ENCODE measurements at regions not wholly inside any gene's neighbourhood (a gene's known extent, or its start where the extent isn't known, plus 50 kb on each side); places are given as distances from the start of the nearest gene placed in this dataset.

- Histone ChIP-seq H3K4me1 (peaks cover 0 to 6% (median 2%) of the 10 kb centered on the region in 4 donors), H3K27me3 (peaks cover 0 to 37% of the 10 kb centered on the region in 2 donors), H3K27ac (no peak overlapping the region), H3K4me3 (no peak overlapping the region), H3K9me3 (peaks cover 0 to 10% (median 6%) of the 10 kb centered on the region in 3 donors), H3K36me3 (no peaks in the 10 kb centered on the region)
- intact Hi-C loops (cut with DNase I; ENCODE audit: low total_unique reads): no loop called here
- TF ChIP-seq, protein P1, sequence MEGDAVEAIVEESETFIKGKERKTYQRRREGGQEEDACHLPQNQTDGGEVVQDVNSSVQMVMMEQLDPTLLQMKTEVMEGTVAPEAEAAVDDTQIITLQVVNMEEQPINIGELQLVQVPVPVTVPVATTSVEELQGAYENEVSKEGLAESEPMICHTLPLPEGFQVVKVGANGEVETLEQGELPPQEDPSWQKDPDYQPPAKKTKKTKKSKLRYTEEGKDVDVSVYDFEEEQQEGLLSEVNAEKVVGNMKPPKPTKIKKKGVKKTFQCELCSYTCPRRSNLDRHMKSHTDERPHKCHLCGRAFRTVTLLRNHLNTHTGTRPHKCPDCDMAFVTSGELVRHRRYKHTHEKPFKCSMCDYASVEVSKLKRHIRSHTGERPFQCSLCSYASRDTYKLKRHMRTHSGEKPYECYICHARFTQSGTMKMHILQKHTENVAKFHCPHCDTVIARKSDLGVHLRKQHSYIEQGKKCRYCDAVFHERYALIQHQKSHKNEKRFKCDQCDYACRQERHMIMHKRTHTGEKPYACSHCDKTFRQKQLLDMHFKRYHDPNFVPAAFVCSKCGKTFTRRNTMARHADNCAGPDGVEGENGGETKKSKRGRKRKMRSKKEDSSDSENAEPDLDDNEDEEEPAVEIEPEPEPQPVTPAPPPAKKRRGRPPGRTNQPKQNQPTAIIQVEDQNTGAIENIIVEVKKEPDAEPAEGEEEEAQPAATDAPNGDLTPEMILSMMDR (IDR thresholded peaks at IDR 0.05): no peak
- no peak for DNase-seq
Observed at GRCh38 chr22:27572278-27572666, 229.3 kb downstream of the MN1 start.

- peaks cover 0 to 12% (median 3%) of the 10 kb centered on the region in 4 donors for H3K4me1 ChIP-seq
- no peak overlapping the region for H3K27ac ChIP-seq
- TF ChIP-seq, protein P1 (IDR thresholded peaks at IDR 0.05): no peak
- DNase-seq: no peak
- H3K4me3 ChIP-seq: no peak overlapping the region
- no peaks in the 10 kb centered on the region for H3K36me3 ChIP-seq
- H3K9me3 ChIP-seq: peaks cover 0 to 10% (median 6%) of the 10 kb centered on the region in 3 donors
- intact Hi-C loops (cut with DNase I; ENCODE audit: low total_unique reads): no loop called here
- peaks cover 0 to 37% of the 10 kb centered on the region in 2 donors for H3K27me3 ChIP-seq
Observed at GRCh38 chr22:27573280-27574001, 228.1 kb downstream of the MN1 start.

GRCh38 chr22:27574002-27574366, 227.6 kb downstream of the MN1 start:
- H3K36me3 ChIP-seq: no peaks in the 10 kb centered on the region
- intact Hi-C loops (cut with DNase I; ENCODE audit: low total_unique reads): no loop called here
- no peak for DNase-seq
- peaks cover 0 to 37% of the 10 kb centered on the region in 2 donors for H3K27me3 ChIP-seq
- peaks cover 0 to 10% (median 6%) of the 10 kb centered on the region in 3 donors for H3K9me3 ChIP-seq
- no peak overlapping the region for H3K4me3 ChIP-seq
- TF ChIP-seq, protein P1 (IDR thresholded peaks at IDR 0.05): no peak
- peaks cover 0 to 12% (median 3%) of the 10 kb centered on the region in 4 donors for H3K4me1 ChIP-seq
- H3K27ac ChIP-seq: no peak overlapping the region

- no peak for DNase-seq
- no peak overlapping the region for H3K27ac ChIP-seq
- TF ChIP-seq, protein P1 (IDR thresholded peaks at IDR 0.05): no peak
- intact Hi-C loops (cut with DNase I; ENCODE audit: low total_unique reads): no loop called here
- H3K27me3 ChIP-seq: peaks cover 0 to 34% of the 10 kb centered on the region in 2 donors
- H3K4me3 ChIP-seq: no peak overlapping the region
- H3K4me1 ChIP-seq: peaks cover 0 to 12% (median 3%) of the 10 kb centered on the region in 4 donors
- peaks cover 0 to 10% (median 6%) of the 10 kb centered on the region in 3 donors for H3K9me3 ChIP-seq
- no peaks in the 10 kb centered on the region for H3K36me3 ChIP-seq
Observed at GRCh38 chr22:27574651-27575050, 226.9 kb downstream of the MN1 start.

- no peak overlapping the region for H3K27ac ChIP-seq
- H3K4me1 ChIP-seq: peaks cover 0 to 12% (median 3%) of the 10 kb centered on the region in 4 donors
- H3K36me3 ChIP-seq: no peaks in the 10 kb centered on the region
- TF ChIP-seq, protein P1 (IDR thresholded peaks at IDR 0.05): no peak
- peaks cover 0 to 32% of the 10 kb centered on the region in 2 donors for H3K27me3 ChIP-seq
- no peak overlapping the region for H3K4me3 ChIP-seq
- H3K9me3 ChIP-seq: peaks cover 0 to 10% (median 6%) of the 10 kb centered on the region in 3 donors
- intact Hi-C loops (cut with DNase I; ENCODE audit: low total_unique reads): no loop called here
- DNase-seq: no peak
Observed at GRCh38 chr22:27575348-27575747, 226.2 kb downstream of the MN1 start.

All from tibial artery (tissue), 4 donors.